GM18870 (cell line): ENCODE measurements at regions not wholly inside any gene's neighbourhood (a gene's known extent, or its start where the extent isn't known, plus 50 kb on each side); places are given as distances from the start of the nearest gene placed in this dataset.

Experiments used
- ATAC-seq: cut with Tn5 transposase; IDR thresholded peaks from one replicate; pipeline ENCODE4 v1.9.1; 2021; ENCODE audit warnings: moderate library complexity; ENCODE audit not compliant: unreplicated experiment

DNA sequence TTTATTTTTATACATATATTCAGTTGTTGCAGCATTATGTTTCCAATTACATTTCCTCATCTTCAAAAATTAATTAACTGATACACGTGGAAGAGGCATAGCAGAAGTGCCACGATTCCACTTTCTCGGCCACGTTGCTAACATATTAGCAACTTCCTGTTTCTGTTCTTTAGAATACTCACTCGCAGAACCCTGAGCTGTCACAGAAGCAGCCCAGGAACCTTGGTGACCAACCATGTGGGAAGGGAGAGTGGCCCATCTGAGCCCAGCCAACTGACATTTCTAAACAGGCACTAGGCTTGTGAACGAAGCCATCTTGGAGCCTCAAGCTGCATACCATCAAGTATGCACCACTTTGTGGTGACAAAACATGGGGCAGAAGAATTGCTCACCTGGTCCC lies 350.1 kb downstream of the CBLN2 start:
- ATAC-seq: no peak

DNA sequence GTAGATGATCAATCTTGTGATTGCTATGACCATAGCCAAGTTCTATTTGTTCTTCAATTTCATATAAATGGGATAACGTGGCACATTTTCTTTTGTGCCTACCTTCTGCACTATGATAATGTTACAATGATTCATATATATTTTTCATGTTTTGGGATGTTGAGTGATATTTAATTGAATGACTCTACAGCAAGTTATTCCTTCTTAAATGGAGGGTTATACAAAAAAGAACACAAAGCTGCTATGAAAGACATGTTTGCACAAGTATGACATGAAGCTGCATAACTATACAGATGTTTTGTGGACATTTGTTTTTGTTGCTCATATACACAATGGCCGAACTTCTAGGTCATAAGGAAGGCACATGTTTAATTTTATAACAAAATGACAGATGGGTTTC lies 356.2 kb downstream of the CBLN2 start:
- no peak for ATAC-seq

GRCh38 chr18:72181241-72181764 lies 362.8 kb downstream of the CBLN2 start:
- ATAC-seq: peak; percentile 97

DNA sequence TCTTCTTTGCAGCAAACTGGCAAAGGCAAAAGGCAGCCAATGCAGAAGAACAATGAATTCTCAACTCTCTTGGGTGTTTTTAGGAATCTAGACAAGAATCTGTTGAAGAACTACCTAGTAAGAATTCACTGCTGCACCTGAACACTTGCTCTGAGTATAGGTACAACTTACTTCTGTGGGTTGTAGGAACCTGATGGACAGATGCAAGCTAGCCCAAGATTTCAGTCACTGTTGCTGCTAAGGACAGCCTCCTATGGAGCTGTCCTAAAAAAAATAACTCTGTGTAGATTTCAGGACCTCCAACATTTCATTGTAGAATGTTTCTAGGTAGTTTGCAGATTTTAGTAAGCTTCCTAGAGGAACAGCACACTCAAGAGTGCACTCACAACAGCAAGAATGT lies 363.5 kb downstream of the CBLN2 start:
- peak; percentile 11 for ATAC-seq

- no peak for ATAC-seq
Observed at GRCh38 chr18:72174972-72175649, 369.0 kb downstream of the CBLN2 start.

DNA sequence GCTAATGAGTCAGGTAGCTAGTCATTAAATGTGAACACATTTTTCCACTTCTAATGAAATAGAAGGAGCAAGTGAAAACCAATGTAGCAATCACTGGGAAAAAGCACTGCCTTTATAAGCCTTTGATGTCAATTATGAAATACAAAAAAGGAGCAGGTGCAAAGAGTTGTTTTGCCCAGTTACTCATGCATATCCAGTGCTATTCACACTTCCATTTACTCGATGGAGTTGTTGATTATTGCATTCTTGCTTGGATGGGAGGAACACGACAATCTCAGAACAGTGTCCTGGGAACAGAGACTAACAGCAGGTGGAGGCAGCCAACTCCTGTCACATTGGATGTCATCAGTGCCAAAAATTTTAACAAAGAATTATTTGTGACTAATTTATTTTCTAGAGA lies 372.5 kb downstream of the CBLN2 start:
- ATAC-seq: no peak

- ATAC-seq: no peak
Observed at GRCh38 chr18:72161691-72162090, 382.5 kb downstream of the CBLN2 start.

DNA sequence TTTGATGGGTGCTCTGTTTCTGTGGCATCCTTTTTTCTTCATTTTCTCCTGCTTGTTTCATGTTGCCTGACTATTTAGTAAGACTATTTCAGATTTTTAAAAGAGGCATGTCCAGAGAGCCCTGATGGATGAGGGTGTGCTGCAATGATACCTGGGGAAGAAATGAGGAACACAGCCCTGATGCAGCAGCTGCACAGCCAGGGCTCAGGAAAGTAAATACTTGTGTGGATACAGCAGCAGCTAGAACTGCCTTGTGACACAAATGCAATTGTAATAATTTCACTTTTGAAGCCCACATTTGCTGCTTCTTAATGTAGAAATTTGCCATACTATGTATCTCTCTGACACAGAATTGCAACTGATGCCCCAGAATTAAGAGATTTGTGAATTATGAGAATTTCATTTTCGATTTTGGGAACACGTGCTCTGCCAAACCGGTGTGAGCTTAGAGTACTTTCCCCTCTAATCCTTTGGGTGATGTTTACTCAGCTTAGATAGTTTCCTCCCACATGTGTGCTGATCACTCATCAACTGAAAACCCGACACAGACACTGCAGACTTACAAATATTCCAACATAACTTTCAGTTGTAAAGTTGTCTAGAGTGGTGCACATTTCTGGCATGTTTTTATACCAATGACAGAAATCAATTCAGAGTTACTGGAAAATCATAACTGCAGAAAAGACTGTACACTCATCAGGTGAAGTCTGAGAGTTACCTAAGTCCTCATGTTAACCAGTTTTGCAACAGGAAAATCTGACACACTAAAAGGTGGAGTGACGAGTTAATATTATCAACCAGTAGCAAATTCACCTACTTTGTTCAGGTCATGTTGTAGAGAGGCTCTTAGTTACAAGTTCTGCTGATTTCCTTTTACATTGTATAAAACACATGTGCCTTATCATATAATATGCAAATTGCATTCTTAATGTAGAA lies 383.4 kb downstream of the CBLN2 start:
- peak; percentile 92 for ATAC-seq

- ATAC-seq: no peak
Observed at GRCh38 chr18:72155327-72155726, 388.8 kb downstream of the CBLN2 start.

DNA sequence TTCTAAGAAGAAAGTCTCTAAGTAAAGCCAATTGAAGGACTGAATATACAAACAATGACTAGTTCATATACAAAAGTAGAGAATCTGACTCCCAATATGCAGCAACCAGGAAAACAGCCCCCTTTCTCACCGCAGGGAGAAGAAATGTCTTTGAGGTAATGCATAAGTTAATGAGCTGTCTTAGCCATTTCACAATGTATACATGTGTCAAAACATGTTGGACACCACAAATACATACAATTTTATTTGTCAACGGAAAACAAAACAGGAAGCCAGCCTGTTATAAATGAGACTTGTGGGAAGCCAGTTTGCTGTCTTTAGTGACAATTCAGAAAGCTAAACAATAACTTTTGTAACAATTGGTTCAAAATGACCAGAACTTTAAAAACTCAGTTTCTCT lies 389.2 kb downstream of the CBLN2 start:
- ATAC-seq: no peak

GRCh38 chr18:72152935-72153334 lies 391.2 kb downstream of the CBLN2 start:
- ATAC-seq: no peak

GRCh38 chr18:72147830-72148229 lies 396.3 kb downstream of the CBLN2 start:
- no peak for ATAC-seq

- no peak for ATAC-seq
Observed at GRCh38 chr18:72140007-72140406, 404.1 kb downstream of the CBLN2 start.

- ATAC-seq: no peak
Observed at GRCh38 chr18:72128649-72129048, 415.5 kb downstream of the CBLN2 start.

DNA sequence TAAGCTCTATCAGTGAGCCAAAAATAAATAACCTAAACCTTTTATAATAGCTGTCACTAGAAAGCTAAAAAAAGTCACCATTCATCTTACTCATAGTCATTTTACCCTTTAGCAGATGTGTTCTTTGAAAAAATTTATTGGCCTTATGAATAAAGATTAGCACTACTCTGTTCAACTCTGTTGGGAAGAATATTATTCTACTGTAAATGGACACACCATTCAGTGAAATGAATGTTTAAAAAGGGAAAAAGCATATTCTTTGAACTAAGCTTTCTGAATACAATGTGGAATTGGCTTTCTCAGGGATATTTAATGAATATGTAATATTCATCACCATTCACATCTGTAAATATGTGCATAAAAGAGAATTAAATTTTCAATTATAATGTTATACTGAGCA lies 422.0 kb downstream of the CBLN2 start:
- no peak for ATAC-seq

- no peak for ATAC-seq
Observed at GRCh38 chr18:72119082-72119481, 425.1 kb downstream of the CBLN2 start.

DNA sequence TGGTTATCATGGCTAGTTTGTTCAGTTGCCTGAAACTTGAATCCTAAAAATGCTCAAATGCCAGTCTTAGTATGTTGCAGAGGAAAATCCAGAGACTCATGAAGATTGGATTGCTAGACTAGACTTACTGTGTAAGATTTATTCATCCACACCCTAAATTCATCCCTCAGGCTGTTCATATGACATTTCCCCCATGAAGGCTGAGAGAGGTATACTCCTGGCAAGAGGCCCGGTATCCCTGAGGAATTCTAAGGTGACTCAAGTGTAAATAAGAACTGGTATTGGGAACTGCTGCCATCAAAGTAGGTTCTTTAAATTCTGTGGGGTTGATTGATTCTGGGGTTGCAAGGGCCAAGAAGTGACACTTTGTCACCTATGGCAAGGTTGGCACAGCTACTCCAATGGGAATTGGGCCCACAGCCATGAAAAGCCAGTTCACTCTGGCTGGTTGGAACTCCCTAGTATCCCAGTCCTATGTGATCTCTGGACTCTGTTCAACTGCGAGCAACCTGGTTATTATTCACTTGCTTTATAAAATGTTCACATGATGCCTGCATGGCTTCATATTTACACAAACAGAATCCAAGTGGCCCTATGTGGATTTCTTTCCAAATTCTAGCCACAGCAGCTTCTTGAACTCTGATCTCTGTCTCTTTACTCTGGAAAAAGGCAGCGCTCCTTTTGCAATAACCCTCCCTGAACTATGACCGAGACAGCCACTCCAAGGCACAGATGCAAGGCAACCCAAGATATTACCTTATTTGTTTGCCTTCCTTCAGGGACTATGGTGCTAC lies 429.1 kb downstream of the CBLN2 start:
- no peak for ATAC-seq

DNA sequence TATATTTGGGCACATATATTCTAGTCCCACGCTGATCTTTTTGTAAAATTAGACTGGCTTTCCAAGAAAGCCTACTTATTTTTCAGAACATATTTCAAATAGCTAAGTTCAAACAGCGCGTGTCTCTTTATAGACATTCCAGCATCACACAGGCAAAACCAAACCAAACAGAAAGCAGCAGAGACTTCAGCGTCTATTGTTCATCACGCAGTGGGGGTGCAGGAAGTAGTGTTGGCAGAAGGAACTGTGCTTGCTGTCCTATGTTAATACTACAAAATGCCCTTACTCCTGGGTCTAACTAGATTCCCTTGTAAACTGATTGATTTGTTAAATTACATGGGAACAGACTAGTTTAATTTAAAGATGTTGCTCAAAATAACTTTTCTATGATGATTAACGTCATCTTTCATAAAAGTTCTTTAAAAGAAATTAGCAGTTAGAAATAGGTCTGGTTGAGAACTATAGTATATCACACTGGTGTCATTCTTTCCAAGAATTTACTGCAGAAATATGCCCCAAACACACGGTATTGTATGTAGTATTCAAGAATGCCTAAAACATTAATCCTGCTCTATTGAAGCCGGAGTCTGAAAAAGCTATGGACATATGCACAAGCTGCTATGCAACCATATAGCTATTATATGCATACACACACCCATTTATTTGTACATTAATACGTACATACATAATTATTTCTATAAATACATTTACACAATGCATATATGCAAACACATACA lies 436.3 kb downstream of the CBLN2 start:
- ATAC-seq: no peak

GRCh38 chr18:72104851-72105250 lies 439.3 kb downstream of the CBLN2 start:
- no peak for ATAC-seq

DNA sequence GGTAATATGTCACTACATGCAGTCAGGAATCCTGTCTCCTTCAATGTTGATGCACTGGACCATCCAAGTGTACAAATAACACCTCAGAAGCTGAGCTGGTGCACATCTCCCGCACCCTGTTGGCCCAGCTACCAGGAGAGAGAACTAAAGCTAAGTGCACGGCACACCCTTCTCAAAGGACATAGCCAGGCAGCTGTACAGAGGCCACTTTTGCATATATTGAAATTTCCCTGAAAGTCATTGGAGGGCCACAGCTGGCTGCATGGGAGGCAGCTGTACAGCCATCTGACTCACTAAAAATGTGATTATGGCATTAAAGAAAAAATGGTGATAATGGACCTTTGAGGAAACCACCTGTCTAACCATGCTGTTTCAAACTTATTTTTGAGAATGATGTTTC lies 441.7 kb downstream of the CBLN2 start:
- no peak for ATAC-seq
